Psoas muscle (tissue), 7 donors: ENCODE measurements at regions not wholly inside any gene's neighbourhood (a gene's known extent, or its start where the extent isn't known, plus 50 kb on each side); places are given as distances from the start of the nearest gene placed in this dataset.

Experiments used
- ATAC-seq, 4 donors: fragments of 200-7000 bp; cut with Tn5 transposase; one replicate each; pipeline ENCODE4 v1.9.1; 2020; ENCODE audit warnings: moderate library complexity in 3 of 4, mild to moderate bottlenecking in 2 of 4
- DNase-seq, 2 donors: peaks; one replicate each; pipeline ENCODE4 v3.0.0-alpha.2; 2020
- H3K27ac ChIP-seq: fragments of 200-600 bp; one replicate; pipeline ENCODE4 v1.8.0; 2022
- H3K27me3 ChIP-seq, 3 donors: fragments of 200-600 bp in 1 of 3; one replicate each; pipeline versions ENCODE4 v1.6.1 to v1.8.0; 2013 to 2022; ENCODE audit warnings: low read length in 2 of 3, mild to moderate bottlenecking in 2 of 3, moderate library complexity in 1 of 3; ENCODE audit not compliant: insufficient read depth in 3 of 3
- H3K36me3 ChIP-seq, 2 donors: fragments of 200-600 bp in 1 of 2; one replicate each; pipeline versions ENCODE4 v1.6.1 to v1.8.0; 2013 to 2022; ENCODE audit warnings: low read depth in 1 of 2, mild to moderate bottlenecking in 1 of 2, moderate library complexity in 1 of 2; ENCODE audit not compliant: insufficient read depth in 1 of 2
- H3K4me1 ChIP-seq: fragments of 200-600 bp; one replicate; pipeline ENCODE4 v1.8.0; 2022
- H3K4me3 ChIP-seq: fragments of 200-600 bp; one replicate; pipeline ENCODE4 v1.8.0; 2022; ENCODE audit warnings: mild to moderate bottlenecking
- H3K9me3 ChIP-seq: fragments of 200-600 bp; one replicate; pipeline ENCODE4 v1.8.0; 2022
- CTCF ChIP-seq: fragments of 200-600 bp; IDR thresholded peaks from one replicate; pipeline ENCODE4 v1.8.0; 2022; ENCODE audit warnings: antibody characterized with exemption
- WGBS, 3 donors: extraction: QIAGEN DNeasy Blood & Tissue Kit; methylation state at CpG; one replicate each; pipeline versions ENCODE4 v1.1.6 to v1.1.7; 2013; 5-methylcytosine and 5-hydroxymethylcytosine counted together
- intact Hi-C, 2 donors: fragments of 100-400 bp; cut with DNase I; formaldehyde crosslinking; loops; one replicate each; pipeline versions ENCODE4 v1.11.0 to v1.14.2; 2022
- donor health status: healthy with polysubstance abuse.
- donor health status: DM: no; HTN: no; CAD: no; lungs with moderate emphysema.
- donor health status: Bipolar disorder and iron deficiency.
- donor health status: healthy.
- donor health status: DM: yes; HTN: yes; CAD: no.
- donor health status: DM: no; HTN: no; CAD: no.
- donor health status: DM: yes; HTN: yes; CAD: no.

GRCh38 chr2:83961512-83961911 is 497.6 kb downstream of the SUCLG1 start:
- WGBS, 3 donors: 92% methylated on average over 7 of the region's 7 CpGs
- TF ChIP-seq CTCF: no peak
- Histone ChIP-seq H3K27ac (no peak overlapping the region), H3K36me3 (no peaks in the 10 kb centered on the region), H3K9me3 (no peaks in the 10 kb centered on the region), H3K4me3 (no peak overlapping the region), H3K4me1 (no peaks in the 10 kb centered on the region), H3K27me3 (no peaks in the 10 kb centered on the region)
- intact Hi-C loops: no loop called here
- DNase-seq (no peak), ATAC-seq (no peak)

GRCh38 chr2:83960371-83960770 is 498.7 kb downstream of the SUCLG1 start:
- Histone ChIP-seq H3K4me3 (no peak overlapping the region), H3K27me3 (no peaks in the 10 kb centered on the region), H3K27ac (no peak overlapping the region), H3K36me3 (no peaks in the 10 kb centered on the region), H3K4me1 (no peaks in the 10 kb centered on the region), H3K9me3 (no peaks in the 10 kb centered on the region)
- WGBS, 3 donors: 40 to 83% (median 43%) methylated on average over 1 of the region's 1 CpG
- no peak for DNase-seq
- TF ChIP-seq CTCF: no peak
- intact Hi-C loops: no loop called here
- ATAC-seq: no peak

- Histone ChIP-seq H3K4me3 (no peak overlapping the region), H3K27me3 (no peaks in the 10 kb centered on the region), H3K27ac (no peak overlapping the region), H3K36me3 (no peaks in the 10 kb centered on the region), H3K4me1 (no peaks in the 10 kb centered on the region), H3K9me3 (no peaks in the 10 kb centered on the region)
- intact Hi-C loops: no loop called here
- no peak for TF ChIP-seq CTCF
- DNase-seq: no peak
- WGBS, 3 donors: 47 to 70% (median 52%) methylated on average over 2 of the region's 2 CpGs
- ATAC-seq: no peak
These were observed 499.8 kb downstream of the SUCLG1 start for GRCh38 chr2:83959266-83959665.

GRCh38 chr2:83956991-83957390 is 502.1 kb downstream of the SUCLG1 start:
- Histone ChIP-seq H3K27ac (no peak overlapping the region), H3K27me3 (no peaks in the 10 kb centered on the region), H3K9me3 (no peaks in the 10 kb centered on the region), H3K36me3 (no peaks in the 10 kb centered on the region), H3K4me3 (no peak overlapping the region), H3K4me1 (no peaks in the 10 kb centered on the region)
- intact Hi-C loops: no loop called here
- TF ChIP-seq CTCF: no peak
- no peak for ATAC-seq
- 47 to 67% (median 53%) methylated on average over 4 of the region's 4 CpGs for WGBS, 3 donors
- no peak for DNase-seq

- intact Hi-C loops: no loop called here
- Histone ChIP-seq H3K27ac (no peak overlapping the region), H3K27me3 (no peaks in the 10 kb centered on the region), H3K36me3 (no peaks in the 10 kb centered on the region), H3K9me3 (no peaks in the 10 kb centered on the region), H3K4me1 (no peaks in the 10 kb centered on the region), H3K4me3 (no peak overlapping the region)
- WGBS, 3 donors: 9 to 12% (median 9%) methylated on average over 1 of the region's 1 CpG
- ATAC-seq (no peak), DNase-seq (no peak)
- no peak for TF ChIP-seq CTCF
These were observed 505.4 kb downstream of the SUCLG1 start for GRCh38 chr2:83953697-83954096.
